GM21528 (cell line): ENCODE measurements at regions not wholly inside any gene's neighbourhood (a gene's known extent, or its start where the extent isn't known, plus 50 kb on each side); places are given as distances from the start of the nearest gene placed in this dataset.

Source experiments
- ATAC-seq: cut with Tn5 transposase; IDR thresholded peaks from one replicate; pipeline ENCODE4 v1.9.1; 2021; ENCODE audit warnings: mild to moderate bottlenecking, moderate library complexity; ENCODE audit not compliant: unreplicated experiment, low FRiP score

DNA sequence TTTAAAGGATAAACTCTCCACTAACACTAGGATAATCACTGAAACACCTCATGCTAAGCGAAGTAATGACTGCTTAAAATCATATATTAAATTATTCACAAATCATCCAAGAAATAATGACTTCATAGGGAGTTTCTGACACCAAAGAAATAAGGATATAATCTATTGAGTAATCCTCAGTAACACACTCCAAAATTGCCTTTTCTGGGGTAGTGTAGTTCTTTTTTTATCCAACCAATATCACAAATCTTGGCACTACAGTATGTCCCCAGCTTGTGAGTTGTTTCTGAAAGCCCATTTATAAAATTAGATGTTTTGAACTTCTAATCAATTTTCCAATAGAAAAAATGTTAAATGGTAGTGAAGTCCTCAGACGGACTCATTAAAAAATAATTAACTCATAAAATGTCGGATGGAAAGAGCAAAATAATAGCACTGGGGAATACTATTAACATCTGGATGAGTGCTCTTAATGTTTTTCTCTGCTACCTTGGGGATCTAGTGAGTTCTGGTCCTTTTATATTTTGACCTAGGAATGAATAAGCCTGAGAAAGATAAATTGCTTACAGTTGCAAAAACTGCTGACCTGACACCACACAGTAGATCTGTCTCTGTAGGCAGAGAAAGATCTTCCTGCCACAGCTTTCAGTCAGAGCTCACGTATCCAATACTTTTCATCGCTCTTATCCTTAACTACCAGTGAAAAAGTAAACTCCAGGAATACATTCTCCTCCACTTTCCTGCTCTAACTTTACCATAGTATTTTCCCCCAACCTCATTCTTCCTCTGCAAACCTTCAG is 618.5 kb upstream of the ANKRD30A start:
- ATAC-seq = no peak

DNA sequence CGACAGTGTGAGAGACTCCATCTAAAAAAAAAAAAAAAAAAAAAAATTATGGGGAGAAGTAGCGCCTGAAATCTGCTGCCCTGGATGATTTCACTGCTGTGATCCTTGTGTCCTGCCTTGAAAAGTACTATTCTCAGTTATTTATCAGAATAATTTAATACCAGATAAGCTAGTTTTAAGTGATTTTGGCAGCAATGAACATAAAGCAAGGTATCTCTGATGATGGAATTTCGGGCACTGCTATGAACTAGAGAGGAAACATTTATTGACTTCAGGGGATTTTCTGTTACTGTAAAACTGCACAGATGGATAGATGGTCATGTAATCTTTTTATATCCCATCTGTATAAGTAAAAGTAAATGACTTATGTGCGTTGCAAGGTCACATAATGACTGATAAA is 619.1 kb upstream of the ANKRD30A start:
- no peak for ATAC-seq

DNA sequence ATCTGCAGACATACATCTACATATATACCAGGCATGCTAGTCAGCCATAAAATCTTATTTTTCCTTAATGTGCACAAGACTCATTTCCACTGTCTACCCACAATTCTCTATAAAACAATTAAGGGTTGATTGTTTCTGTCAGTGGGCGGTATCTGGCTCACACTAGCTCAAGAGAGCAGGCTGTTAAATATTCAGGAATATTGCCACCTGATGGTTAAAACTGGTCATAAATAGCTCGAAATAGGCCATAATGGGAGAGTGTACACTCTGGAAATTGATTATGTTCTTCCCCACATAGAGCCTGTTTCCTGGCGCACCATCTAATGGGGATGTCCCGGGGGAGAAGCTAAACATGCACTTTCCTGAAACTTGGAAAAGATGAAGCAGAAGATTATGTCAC is 620.6 kb upstream of the ANKRD30A start:
- no peak for ATAC-seq

DNA sequence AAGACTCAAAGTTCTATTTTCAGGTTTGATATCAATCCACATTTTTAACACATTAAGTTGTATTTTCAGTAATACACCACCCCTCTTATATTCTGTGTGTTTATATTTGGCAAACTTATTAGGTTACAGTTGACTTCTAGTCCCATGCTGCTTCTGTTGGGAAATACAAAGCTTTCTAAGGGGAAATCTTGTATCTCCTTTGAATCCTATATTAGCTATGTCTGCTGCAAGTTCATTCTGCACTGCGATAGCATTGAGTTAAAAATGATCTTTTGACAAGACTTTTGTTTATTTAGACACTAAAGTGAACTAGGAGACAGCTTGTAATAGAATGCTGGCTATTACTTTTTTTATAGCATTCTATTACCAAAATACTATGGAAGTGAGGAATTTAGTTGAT is 625.1 kb upstream of the ANKRD30A start:
- ATAC-seq = no peak

DNA sequence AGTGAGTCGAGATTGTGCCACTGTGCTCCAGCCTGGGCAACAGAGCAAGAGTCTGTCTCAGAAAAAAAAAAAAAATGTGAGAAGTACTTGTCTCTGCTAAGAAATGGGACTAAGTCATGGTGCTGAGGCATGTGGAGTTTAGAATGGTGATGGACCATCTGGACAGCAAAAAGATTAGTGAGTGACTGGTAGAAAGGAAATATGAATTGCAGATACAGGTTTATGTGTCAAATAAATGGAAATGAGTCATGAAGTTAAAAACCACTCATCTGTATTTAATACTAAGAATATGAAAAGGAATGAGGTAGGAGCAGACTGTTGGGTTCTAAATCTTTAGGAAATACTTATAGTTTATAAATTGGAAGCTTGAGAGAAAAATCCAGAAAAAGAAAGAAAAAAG is 625.7 kb upstream of the ANKRD30A start:
- no peak for ATAC-seq

DNA sequence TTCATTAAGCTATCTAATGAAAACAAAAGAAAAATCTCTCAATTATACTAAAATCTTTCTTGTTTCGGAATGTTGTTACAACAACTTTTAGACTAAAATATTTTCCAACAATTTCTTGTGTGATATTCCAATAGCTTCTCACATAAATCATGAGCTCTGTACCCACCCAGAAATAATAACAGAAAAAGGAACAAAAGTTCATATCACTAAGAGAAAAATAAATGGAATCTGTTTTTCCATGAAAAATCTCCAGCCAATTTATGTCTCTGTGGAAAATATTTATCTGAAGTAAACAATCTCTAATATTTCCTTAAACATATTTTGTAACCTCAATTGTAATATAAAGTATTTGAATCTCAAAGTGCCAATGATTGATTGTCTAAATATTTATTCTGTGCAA is 628.6 kb upstream of the ANKRD30A start:
- ATAC-seq = no peak

DNA sequence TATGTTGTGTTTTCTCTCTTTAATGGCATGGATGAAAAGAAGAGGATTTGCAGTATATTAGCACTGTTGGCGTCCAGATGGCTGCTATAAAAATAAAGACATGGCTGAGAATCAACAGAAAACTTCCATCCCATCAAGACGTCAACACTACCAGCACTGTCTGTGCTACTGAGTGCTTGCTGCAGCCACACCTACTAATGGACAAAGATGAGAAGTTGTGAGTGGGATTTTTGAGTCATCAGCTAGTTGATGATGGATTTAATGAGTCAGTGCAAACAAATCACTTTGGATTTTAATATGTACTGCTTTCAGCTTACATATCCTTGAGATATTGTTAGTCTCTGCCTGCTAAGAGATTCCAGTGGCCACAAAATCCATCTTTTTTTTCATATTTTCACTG is 631.0 kb upstream of the ANKRD30A start:
- ATAC-seq = no peak

DNA sequence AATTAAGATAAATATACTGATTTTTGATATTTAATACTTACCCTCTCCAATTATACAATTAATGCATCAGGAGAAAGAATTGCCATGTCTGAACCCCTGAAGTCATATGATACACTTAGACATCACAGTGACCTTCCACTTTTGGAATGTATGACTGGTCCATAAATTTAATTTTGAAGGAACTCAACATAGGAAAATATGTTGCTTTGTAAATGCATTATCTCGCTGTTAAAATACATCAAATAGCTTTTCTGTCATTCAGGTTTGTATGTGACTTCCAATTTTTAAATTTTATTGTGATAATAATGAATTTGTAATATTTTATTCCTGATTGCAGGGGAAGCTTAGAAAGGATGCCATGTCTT is 631.9 kb upstream of the ANKRD30A start:
- no peak for ATAC-seq

DNA sequence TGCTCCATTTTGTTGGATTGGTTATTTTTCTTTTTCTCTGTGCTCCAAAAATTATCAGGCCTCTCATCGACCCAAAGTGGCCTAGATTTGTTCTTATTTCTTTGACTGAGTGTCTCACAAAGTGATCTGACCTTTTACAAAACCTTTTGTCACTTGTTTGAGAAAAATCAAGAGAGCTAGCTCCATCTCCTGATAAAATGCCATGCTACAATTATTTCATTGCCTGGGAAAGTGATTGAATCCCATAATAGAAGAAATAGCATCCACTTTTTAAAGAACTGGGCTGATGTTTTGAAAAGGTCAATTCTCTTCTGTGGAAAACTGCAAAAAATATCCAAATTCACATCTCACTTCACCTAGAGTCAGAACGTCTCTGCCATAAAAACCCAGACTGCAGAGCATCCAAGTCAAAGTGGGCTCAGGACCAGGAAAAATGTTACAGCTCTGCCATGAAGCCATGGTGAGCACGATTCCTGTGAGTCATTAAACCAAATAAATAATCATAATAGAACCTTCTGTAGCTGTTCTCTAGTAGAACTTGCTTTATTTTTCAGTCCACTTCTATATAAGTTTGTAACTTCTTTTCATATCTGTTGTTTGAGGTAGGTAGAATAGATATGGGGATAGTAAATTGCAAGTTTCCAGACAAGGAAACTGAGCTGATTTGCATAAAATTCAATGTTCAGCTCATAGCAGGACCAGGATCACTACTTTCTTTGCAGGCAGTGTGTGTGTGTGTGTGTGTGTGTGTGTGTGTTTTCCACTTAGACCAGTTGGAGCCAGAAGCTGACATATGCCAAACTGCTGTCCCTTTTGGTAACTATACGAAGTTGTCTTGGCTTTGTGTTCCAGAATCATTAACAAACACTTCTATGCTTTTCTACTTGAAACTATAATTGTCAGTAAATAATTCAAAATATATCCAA is 632.5 kb upstream of the ANKRD30A start:
- no peak for ATAC-seq

DNA sequence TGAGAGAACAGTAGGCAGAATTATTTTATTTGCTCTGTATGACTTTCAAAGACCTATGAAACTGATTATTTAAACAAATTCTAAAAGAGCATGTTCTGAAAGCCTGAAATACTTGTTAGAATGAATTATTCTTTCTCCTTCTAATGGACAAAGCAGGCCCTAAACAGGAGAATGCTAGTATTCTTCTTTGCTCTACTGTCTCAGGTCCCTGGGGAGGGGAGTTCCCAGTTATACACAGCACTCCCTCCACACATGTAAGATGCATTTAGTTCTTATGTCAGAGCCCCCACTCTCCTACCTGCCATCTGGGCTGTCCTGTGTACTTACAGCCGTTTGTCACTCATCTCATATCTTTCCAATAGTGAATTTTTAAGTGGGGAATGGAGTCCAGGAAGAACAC is 633.5 kb upstream of the ANKRD30A start:
- no peak for ATAC-seq

DNA sequence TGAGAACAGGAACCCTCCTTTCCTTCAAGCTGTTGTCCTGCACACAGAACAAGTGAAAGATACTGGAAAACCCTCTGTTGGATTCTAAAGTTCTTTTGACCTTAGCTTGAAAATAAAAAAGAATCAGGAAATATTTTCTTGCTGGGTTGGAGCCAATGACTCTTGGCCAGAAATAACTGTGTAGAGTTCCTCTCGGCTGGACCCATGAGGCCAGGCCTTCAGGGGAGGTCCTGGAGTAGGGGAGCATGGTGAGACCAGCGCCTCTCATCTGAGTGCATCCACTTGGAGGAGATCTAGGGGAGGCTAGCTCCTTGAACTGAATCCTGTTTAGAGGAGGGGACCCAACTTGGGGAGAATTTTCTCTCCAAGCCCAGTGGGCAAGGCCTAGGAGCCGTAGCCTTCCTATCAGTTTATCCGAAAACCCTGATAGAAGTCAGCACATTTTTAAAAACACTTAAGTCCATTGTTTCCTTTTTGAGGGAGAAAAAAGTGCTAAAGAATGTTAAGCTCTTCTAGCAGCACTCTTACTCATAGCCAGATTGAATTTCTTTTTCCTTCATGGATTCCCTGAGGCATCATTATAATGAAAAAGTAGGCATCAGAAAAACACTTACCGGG is 635.7 kb upstream of the ANKRD30A start:
- no peak for ATAC-seq

DNA sequence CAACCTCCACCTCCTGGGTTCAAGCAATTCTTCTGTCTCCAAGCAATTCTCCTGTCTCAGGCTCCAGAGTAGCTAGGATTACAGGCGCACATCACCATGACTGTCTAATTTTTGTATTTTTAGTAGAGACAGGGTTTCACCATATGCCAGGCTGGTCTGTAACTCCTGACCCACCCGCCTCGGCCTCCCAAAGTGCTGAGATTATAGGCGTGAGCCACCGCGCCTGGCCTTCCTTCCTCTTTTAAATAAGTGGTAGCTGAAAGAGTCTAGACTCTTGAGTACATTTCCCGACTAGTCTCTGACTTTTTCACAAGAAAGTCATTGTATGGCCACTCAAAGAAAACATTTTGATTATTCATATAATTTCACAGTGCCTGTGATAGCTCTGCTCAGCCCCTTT is 636.2 kb upstream of the ANKRD30A start:
- no peak for ATAC-seq

DNA sequence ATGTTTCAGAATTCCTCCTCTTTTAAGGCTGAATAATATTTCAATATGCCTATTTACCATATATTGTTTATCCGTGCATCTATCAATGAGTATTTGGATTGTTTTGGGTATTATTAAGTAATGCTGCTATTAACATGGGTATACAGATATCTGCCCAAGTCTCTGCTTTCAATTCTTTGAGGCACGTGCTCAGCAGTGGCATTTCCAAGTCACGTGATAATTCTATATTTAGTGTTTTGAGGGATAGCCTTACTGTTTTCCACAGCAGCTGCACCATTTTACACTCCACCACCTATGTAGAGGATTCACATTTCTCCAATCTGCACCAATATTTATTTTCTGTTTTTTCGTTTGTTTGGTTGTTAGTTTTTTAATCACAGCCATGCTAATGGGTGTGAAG is 636.8 kb upstream of the ANKRD30A start:
- ATAC-seq = no peak

DNA sequence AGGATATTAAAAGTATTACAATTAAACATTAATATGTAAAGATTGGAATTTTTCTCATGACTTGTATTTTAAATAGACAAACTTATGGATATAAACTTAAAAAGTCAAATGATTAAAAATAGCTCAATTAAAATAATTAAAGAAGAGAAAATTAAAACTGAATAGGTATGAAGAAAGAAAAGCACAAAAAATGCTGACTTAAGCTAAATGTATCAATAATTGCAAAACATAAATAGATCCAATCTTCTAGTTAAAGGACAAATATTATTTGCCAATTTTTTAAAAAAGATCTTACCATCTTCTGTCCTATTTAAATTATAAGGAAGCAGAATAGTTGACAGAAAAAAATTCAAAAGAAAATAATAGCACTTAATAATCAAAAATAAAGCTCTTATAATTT is 646.3 kb upstream of the ANKRD30A start:
- no peak for ATAC-seq

DNA sequence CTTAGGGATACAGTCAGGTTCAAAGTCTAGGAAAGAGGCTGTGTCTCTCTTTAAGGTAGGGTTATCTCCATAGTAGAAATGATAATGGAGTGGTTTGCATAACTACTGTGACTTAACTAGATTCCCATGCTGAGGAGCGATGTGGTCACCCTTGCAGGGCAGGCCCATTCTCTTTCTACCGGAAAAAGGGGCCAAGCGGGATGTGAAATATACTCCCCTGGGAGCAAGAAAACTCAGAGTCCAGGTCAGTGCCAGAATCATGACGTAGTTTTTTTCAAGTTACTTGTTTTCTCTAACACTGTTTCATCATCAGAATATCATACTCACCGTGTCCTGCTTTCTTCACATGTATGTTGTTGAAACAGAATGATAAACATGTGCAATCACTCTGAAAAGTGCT is 649.0 kb upstream of the ANKRD30A start:
- ATAC-seq = no peak

DNA sequence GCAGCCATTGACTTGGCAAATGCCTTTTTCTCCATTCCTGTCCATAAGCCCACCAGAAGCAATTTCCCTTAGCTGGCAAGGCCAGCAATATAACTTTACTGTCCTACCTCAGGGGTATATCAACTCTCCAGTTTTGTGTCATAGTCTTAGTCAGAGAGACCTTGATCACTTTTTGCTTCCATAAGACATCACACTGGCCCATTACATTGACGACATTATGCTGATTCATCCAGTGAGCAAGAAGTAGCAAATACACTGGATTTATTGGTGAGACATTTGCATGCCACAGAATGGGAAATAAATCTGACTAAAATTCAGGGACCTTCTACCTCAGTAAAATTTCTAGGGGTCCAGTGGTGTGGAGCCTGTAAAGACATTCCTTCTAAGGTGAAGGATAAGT is 649.7 kb upstream of the ANKRD30A start:
- no peak for ATAC-seq

DNA sequence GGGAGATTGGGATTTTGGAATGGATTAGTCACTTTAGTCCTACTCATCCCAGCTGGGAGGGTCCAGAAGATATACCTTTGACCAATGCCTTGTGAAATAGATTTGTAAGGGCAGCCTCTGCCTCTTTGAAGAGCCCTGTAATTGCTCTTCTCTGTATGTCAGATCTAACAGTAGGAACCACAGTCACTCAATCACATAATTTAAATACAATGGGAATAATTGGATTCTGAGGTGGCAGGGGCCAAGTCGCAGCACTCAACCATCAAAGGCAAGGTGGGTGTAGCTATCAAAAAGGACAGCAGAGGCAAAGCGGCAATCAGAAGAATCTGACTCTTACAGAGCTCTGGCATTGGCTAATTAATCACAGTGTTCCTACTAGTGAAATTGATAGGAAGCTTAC is 650.9 kb upstream of the ANKRD30A start:
- ATAC-seq = no peak

DNA sequence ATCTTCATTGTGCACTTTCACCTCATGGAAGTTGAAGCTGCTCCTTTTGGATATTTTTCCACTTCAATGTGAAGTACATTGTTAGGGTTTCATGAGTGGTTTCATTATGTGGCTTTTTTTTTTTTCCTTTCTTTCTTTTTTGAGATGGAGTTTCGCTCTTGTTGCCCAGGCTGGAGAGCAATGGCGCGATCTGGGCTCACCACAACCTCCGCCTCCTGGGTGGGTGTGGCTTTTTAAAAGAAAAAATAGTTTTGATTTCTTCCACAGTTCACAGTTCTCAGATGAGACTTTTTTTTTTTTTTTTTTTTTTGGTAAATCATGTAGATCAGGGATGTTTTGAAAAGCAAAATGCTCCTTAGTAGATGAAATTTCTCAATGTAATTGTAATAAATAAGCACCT is 652.3 kb upstream of the ANKRD30A start:
- no peak for ATAC-seq

DNA sequence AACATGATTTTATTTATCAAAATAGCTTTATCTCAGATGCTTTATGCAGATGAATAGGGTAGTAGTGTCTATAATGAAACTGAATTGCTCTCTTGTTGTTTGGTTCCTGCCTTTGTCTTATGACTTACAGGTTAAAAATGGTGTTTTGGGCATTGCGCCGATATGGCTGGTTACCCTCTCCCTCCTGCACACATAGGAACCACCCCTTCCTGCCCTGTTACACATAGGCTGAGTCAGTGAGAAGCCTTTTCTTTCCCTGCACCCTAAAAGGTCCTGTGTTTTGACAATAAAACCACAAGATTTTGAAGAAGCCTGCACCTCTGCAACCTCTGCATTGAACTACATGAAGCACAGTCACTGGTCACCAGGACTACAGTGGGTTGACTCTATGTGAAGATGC is 655.8 kb upstream of the ANKRD30A start:
- no peak for ATAC-seq

DNA sequence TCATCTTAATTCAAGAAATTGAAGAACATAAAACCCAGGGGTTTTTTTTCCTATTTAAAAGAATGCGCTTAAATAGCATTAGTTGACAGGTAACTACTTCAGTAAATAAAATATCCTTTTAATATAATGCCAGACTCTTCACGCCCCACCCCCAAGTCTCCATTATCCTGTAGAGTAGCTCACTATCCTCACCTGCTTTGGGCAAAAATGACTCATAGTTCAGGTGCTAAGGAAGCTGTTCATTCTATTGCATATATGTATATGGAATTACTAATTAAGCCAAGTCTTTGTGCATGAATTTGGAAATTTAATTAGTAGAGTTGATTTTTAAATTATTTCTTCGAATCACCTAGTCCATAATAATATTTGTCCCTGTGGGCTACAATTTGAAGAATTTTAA is 656.8 kb upstream of the ANKRD30A start:
- no peak for ATAC-seq

DNA sequence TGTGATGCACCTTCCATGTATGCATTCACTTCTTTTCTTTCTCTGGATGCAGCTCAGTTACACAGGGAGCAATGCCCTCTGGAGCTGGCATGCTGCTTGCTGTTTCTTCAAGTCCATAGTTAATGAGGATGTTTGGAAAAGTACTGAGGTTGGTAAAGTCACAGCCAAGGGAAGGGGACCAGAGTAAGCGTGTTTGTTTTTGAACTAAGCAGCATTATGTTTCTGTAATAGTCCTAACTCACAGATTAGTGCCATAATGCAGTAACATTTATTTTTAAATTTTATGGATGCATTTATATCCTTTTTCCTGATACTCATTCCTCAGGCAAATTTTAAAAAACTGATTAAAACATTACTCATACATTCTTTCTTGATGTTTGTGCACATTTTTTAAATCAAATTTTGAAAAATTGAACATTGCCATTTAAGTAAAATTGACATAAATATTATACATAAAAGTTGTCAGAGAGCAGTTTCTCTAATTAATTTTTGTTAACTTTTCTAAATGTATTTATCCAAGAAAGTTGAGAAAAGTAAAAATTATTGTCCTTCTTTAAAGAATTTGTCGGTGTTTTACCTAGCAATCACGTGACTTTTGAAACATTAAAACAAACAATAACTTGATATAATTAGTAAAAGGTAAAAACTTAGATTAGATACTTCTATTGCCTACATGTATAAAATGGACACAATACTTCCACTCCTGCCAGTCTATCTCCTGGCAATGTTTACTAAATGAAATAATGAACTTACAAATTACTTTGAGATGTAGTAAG is 659.6 kb upstream of the ANKRD30A start:
- ATAC-seq = no peak
